Glutamatergic neuron (in vitro differentiated cells): ENCODE measurements at regions not wholly inside any gene's neighbourhood (a gene's known extent, or its start where the extent isn't known, plus 50 kb on each side); places are given as distances from the start of the nearest gene placed in this dataset.

Source experiments
- DNase-seq: peaks from one replicate; pipeline ENCODE4 v3.0.0; 2022
- H3K27ac Mint-ChIP-seq: one replicate; pipeline ENCODE4 v1.8.0; 2020; ENCODE audit warnings: mild to moderate bottlenecking, mixed read lengths, inconsistent platforms; ENCODE audit not compliant: unreplicated experiment
- H3K27me3 Mint-ChIP-seq: one replicate; pipeline ENCODE4 v1.8.0; 2020; ENCODE audit warnings: mild to moderate bottlenecking, moderate library complexity, mixed read lengths, inconsistent platforms; ENCODE audit not compliant: unreplicated experiment
- H3K36me3 Mint-ChIP-seq: one replicate; pipeline ENCODE4 v1.8.0; 2020; ENCODE audit warnings: mild to moderate bottlenecking, mixed read lengths, inconsistent platforms; ENCODE audit not compliant: unreplicated experiment
- H3K4me1 Mint-ChIP-seq: one replicate; pipeline ENCODE4 v1.8.0; 2020; ENCODE audit warnings: mild to moderate bottlenecking, low read depth, mixed read lengths, inconsistent platforms; ENCODE audit not compliant: unreplicated experiment
- H3K4me3 Mint-ChIP-seq: one replicate; pipeline ENCODE4 v1.8.0; 2020; ENCODE audit warnings: mild to moderate bottlenecking, mixed read lengths, inconsistent platforms; ENCODE audit not compliant: unreplicated experiment
- H3K9me3 Mint-ChIP-seq: one replicate; pipeline ENCODE4 v1.8.0; 2020; ENCODE audit warnings: mild to moderate bottlenecking, moderate library complexity, mixed read lengths, inconsistent platforms; ENCODE audit not compliant: unreplicated experiment
- CTCF ChIP-seq: fragments of 200-600 bp; sonication (generic); IDR thresholded peaks from one replicate; pipeline ENCODE4 v1.5.0; 2021; ENCODE audit not compliant: partially characterized antibody, unreplicated experiment

GRCh38 chr12:107318806-107319532, 225.6 kb upstream of the CRY1 start:
- Mint-ChIP-seq H3K27me3 (peaks cover 26% of the 10 kb centered on the region), H3K4me1 (peaks cover 11% of the 10 kb centered on the region)
- TF ChIP-seq CTCF = no peak

GRCh38 chr12:107319533-107320032, 226.2 kb upstream of the CRY1 start:
- H3K4me3 Mint-ChIP-seq = peak overlapping the region; percentile 82
- peaks cover 26% of the 10 kb centered on the region for H3K27me3 Mint-ChIP-seq
- H3K27ac Mint-ChIP-seq = no peak overlapping the region
- TF ChIP-seq CTCF = no peak
- peaks cover 11% of the 10 kb centered on the region for H3K4me1 Mint-ChIP-seq
- DNase-seq = no peak
- no peaks in the 10 kb centered on the region for H3K36me3 Mint-ChIP-seq
- H3K9me3 Mint-ChIP-seq = peaks cover 19% of the 10 kb centered on the region

More at GRCh38 chr12:107318806-107319532, 225.6 kb upstream of the CRY1 start:
- Mint-ChIP-seq H3K36me3 (no peaks in the 10 kb centered on the region), H3K4me3 (peak overlapping the region; percentile 84), H3K9me3 (peaks cover 19% of the 10 kb centered on the region), H3K27ac (no peak overlapping the region)
- peak; percentile 63 for DNase-seq

- Mint-ChIP-seq H3K9me3 (peaks cover 19% of the 10 kb centered on the region), H3K4me1 (peaks cover 11% of the 10 kb centered on the region), H3K27me3 (peaks cover 26% of the 10 kb centered on the region), H3K36me3 (no peaks in the 10 kb centered on the region), H3K4me3 (peak overlapping the region; percentile 94), H3K27ac (peak overlapping the region; percentile 22)
- TF ChIP-seq CTCF = no peak
- peak; percentile 31 for DNase-seq
Measured at GRCh38 chr12:107320033-107320928, 226.9 kb upstream of the CRY1 start.

GRCh38 chr12:107320929-107321631, 227.7 kb upstream of the CRY1 start:
- TF ChIP-seq CTCF = no peak
- Mint-ChIP-seq H3K36me3 (no peaks in the 10 kb centered on the region), H3K27me3 (peaks cover 26% of the 10 kb centered on the region), H3K4me3 (peak overlapping the region; percentile 94), H3K27ac (peak overlapping the region; percentile 22), H3K9me3 (peaks cover 19% of the 10 kb centered on the region), H3K4me1 (peaks cover 11% of the 10 kb centered on the region)
- DNase-seq = peak; percentile 31
